ENCODE measurements at regions not wholly inside any gene's neighbourhood (a gene's known extent, or its start where the extent isn't known, plus 50 kb on each side); places are given as distances from the start of the nearest gene placed in this dataset.
"Not testable (repeated sequence)": the region's sequence is repeated elsewhere in the genome, so short reads cannot be mapped to it uniquely, and the experiment has no call there.

DNA sequence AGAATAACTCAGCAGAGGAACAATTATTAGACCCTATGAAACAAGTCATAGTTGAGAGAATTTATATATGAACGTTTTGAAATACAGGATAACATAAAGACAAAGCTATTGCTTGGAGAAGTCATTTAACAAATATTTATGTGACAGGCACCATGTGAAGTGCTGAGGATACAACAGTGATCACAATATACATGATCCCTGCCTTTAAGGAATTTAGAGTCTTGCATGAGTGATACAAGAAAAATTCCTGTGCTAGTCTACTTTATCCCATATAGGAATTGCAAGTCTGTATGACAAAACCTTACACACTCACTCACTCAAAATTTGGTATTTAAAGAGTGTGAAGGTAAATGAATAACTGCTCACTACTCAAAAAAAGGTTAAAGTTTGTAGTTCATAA is 94.5 kb upstream of the NOTCH2NLA start:
- H3K4me1 Mint-ChIP-seq; H3K27ac Mint-ChIP-seq; POLR2A ChIA-PET; DNase-seq; H3K36me3 Mint-ChIP-seq (ENCODE audit: low read depth); H3K4me3 Mint-ChIP-seq; H3K9me3 Mint-ChIP-seq; CTCF ChIA-PET; H3K27me3 Mint-ChIP-seq: not testable (repeated sequence)

DNA sequence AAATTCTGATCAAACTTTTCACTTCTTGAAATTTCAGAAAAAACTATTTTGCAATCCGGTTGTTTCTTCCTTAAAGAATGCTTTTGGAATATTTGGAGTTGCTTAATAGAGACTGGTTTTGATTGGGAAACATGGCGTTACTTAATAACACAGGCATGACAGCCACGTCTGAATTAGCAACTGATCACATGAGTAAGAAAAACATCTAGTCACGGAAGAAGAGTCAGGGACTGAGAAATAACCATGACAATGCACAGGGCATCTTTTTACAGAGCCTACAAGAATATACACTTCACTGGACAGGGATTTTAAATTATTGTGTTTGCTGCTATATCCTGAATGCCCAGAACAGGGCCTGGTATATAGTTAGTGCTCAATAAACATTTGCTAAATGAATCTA is 94.1 kb upstream of the NOTCH2NLA start:
- H3K9me3 Mint-ChIP-seq; CTCF ChIA-PET; POLR2A ChIA-PET; H3K36me3 Mint-ChIP-seq (ENCODE audit: low read depth); H3K27me3 Mint-ChIP-seq; H3K27ac Mint-ChIP-seq; H3K4me3 Mint-ChIP-seq; H3K4me1 Mint-ChIP-seq; DNase-seq: not testable (repeated sequence)

DNA sequence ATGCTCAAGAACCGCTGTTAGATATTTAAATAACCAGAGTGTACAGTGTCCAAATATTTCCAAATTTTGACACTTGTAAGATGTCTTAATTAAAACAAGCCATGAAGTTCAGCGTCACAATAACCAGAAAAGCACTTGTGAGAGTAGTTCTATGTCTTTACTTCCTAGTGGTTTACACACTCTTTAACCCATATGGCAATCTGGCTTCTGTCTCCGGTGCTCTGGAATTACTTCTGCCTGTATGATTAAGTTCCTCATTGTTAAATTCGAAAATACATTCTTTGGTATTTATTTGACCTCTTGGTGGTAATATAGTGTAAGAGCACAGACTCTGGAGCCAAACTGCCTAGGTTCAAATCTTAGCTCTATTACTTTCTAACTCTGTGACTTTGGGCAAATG is 89.9 kb upstream of the NOTCH2NLA start:
- CTCF ChIA-PET: not testable (repeated sequence)

DNA sequence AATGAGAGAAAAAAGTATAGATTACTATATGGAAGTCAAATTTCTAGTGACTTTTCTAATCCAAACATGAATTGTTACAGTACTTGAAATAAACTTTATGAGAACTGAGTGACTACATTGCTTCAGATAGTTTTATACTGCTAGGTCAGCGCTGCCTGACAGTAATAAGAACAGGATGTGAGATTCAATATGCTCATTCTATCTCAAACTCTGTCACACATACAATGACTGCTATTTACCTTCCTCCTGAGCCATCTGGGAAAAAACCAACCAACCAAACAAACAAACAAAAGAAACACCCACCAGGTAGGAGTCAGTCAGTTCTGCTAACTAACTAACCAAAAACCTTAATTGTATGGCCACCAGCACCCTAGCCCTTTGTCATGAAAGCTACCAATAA is 89.0 kb upstream of the NOTCH2NLA start:
- POLR2A ChIA-PET; H3K27me3 Mint-ChIP-seq; H3K4me3 Mint-ChIP-seq; CTCF ChIA-PET; DNase-seq; H3K27ac Mint-ChIP-seq; H3K9me3 Mint-ChIP-seq; H3K4me1 Mint-ChIP-seq; H3K36me3 Mint-ChIP-seq (ENCODE audit: low read depth): not testable (repeated sequence)

More for the DNA sequence above, 89.9 kb upstream of the NOTCH2NLA start:
- H3K4me3 Mint-ChIP-seq; H3K27me3 Mint-ChIP-seq; DNase-seq; H3K27ac Mint-ChIP-seq; H3K9me3 Mint-ChIP-seq; H3K4me1 Mint-ChIP-seq; POLR2A ChIA-PET; H3K36me3 Mint-ChIP-seq (ENCODE audit: low read depth): not testable (repeated sequence)

DNA sequence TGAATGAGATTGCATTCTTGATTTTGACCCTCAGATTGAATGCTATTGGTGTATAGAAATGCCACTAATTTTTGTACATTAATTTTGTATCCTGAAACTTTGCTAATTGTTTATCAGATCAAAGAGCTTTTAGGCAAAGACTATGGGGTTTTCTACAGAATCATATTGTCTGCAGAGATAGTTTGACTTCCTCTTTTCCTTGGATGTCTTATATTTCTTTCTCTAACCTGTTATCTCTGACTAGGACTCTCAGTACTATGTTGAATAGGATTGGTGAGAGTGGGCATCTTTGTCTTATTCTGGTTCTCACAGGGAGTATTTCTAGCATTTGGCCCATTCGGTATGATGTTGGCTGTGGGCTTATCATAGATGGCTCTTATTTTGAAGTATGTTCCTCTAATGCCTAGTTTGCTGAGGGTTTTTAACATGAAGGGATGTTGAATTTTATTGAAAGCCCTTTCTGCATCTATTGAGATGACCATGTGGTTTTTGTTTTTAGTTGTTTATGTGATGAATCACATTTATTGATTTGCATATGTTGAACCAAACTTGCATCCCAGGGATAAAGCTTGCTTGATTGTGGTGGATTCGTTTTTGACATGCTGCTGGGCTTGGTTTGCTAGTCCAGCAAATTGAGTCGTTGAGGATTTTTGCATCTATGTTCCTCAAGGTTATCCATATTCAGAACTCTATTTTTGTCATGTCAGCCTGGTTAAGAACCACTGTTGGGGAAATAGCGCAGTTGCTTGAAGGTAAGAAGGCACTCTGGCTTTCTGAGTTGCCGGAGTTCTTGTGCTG is 85.8 kb upstream of the NOTCH2NLA start:
- H3K4me1 Mint-ChIP-seq; POLR2A ChIA-PET; H3K27ac Mint-ChIP-seq; DNase-seq; H3K9me3 Mint-ChIP-seq; H3K4me3 Mint-ChIP-seq; CTCF ChIA-PET; H3K36me3 Mint-ChIP-seq (ENCODE audit: low read depth); H3K27me3 Mint-ChIP-seq: not testable (repeated sequence)

DNA sequence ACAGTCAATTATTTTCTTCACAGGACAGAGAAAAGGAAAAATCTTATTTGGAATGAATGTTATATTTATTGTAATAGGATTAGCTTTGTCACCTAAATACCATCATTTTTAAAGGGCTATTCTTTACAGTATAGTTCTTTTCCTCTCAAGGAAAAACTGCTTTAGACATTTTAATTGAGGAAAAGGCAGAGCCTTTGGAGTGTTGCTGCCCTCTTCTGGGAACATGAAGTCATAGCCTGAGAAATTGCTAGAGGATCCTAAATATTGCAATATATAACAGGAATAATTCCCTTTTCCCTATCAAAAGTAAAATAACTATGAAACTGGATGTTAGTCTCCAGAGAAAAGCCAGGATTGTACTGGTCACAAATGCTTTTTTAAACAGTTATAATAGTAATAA is 81.8 kb upstream of the NOTCH2NLA start:
- H3K36me3 Mint-ChIP-seq (ENCODE audit: low read depth); H3K4me3 Mint-ChIP-seq: not testable (repeated sequence)

DNA sequence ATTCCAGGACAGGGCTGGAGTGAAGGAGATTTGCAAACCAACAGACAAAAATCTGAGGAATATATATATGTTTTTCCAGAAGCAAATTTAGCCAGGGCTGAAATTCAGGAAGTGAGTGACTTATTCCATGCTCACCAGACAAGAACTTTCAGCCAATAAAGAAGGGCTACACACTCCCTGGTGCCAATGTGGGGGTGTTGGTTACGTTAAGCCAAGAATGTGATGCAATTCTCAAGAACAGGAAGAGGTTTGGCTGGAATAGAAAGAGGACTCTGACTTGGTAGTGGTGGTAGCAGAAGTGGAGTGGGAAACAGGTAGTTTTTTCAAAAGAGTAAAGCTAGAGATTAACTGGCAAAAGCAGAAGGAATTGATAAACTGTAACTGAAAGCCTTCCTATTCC is 80.6 kb upstream of the NOTCH2NLA start:
- CTCF ChIA-PET; POLR2A ChIA-PET; DNase-seq; H3K9me3 Mint-ChIP-seq; H3K27me3 Mint-ChIP-seq; H3K27ac Mint-ChIP-seq; H3K36me3 Mint-ChIP-seq (ENCODE audit: low read depth); H3K4me1 Mint-ChIP-seq; H3K4me3 Mint-ChIP-seq: not testable (repeated sequence)

More for the DNA sequence above, 81.8 kb upstream of the NOTCH2NLA start:
- CTCF ChIA-PET, H3K9me3 Mint-ChIP-seq, H3K27me3 Mint-ChIP-seq, H3K27ac Mint-ChIP-seq, H3K4me1 Mint-ChIP-seq, POLR2A ChIA-PET, DNase-seq: not testable (repeated sequence)

DNA sequence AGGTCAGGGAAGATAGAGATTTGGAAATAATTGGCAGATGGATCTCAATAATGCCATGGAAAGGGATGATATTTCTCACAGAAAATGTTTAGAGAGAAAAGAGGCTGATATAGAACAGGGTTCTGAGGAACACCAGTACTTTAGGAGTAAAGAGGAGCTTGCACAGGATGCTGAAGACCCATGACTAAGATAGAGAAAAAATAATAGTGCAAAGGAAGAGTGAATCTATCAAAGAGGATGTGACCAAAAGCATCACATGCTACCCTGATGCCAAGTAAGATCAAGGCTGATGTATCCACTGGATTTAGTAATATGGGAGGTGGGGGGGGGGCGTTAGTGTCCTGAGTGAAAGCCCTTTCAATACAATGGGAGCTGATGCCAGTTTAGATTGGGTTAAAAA is 80.1 kb upstream of the NOTCH2NLA start:
- DNase-seq; H3K9me3 Mint-ChIP-seq; H3K27ac Mint-ChIP-seq; H3K36me3 Mint-ChIP-seq (ENCODE audit: low read depth); CTCF ChIA-PET; H3K27me3 Mint-ChIP-seq; POLR2A ChIA-PET; H3K4me3 Mint-ChIP-seq; H3K4me1 Mint-ChIP-seq: not testable (repeated sequence)

DNA sequence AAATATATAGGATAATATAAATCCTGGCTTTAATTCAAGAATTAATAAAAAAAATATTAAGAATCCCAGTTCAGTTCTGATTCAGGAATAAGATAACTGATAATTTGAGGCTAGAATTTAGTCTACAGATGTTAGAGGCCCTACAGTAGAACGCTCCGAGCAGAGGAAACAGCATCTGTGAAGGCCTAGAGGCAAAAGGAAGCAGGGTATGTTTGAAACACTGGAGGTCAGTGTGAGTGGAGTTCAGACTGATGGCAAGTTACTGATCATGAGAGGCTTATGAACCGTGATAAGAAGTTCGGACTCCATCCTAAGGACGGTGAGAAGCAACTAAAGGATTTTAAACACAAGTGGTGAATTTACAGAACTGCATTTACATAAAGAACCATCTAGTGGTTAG is 79.3 kb upstream of the NOTCH2NLA start:
- POLR2A ChIA-PET; CTCF ChIA-PET; H3K36me3 Mint-ChIP-seq (ENCODE audit: low read depth); H3K27me3 Mint-ChIP-seq; H3K27ac Mint-ChIP-seq; H3K4me3 Mint-ChIP-seq; DNase-seq; H3K9me3 Mint-ChIP-seq; H3K4me1 Mint-ChIP-seq: not testable (repeated sequence)

DNA sequence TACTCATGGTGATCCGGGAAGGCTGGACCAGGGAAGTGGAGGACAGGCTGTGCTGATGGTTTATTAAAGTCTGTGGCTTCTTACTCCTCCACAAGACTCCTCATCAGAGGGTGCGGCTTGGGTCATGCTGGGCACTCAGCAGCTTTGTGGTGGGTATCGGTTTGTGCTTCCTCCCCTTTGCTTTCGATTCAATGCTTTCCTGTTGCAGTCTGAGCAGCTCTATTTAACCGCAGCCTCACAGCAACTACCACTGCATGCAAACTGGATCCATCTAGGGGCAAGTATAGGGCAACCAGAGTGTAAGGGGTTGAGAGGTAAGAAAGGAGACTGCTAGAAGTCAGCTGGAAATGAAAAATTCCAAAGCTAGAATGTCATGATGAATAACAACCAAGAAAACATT is 78.8 kb upstream of the NOTCH2NLA start:
- DNase-seq; CTCF ChIA-PET; H3K4me1 Mint-ChIP-seq; H3K4me3 Mint-ChIP-seq; H3K9me3 Mint-ChIP-seq; POLR2A ChIA-PET; H3K27ac Mint-ChIP-seq; H3K27me3 Mint-ChIP-seq; H3K36me3 Mint-ChIP-seq (ENCODE audit: low read depth): not testable (repeated sequence)

DNA sequence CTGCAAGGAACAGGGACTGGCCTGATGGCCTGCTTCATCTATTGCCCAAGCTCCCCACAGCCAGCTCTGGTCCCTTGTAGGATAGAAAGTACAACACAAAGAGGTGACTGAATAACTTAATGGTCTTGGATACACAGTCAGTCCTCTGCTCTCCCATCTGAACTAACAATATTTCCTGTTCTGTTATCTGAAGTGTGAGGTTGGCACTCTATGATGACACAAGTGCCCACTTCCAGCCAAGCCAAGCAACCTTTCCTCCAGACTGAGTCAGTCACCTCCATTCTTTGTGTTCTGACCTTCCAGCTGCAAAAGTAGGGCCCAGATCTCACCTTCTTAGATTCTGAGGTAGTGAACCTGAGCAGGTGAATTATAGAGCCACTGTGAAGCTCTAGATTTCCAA is 77.8 kb upstream of the NOTCH2NLA start:
- H3K4me3 Mint-ChIP-seq; DNase-seq; H3K4me1 Mint-ChIP-seq; H3K9me3 Mint-ChIP-seq; H3K36me3 Mint-ChIP-seq (ENCODE audit: low read depth); H3K27ac Mint-ChIP-seq; CTCF ChIA-PET; POLR2A ChIA-PET; H3K27me3 Mint-ChIP-seq: not testable (repeated sequence)

DNA sequence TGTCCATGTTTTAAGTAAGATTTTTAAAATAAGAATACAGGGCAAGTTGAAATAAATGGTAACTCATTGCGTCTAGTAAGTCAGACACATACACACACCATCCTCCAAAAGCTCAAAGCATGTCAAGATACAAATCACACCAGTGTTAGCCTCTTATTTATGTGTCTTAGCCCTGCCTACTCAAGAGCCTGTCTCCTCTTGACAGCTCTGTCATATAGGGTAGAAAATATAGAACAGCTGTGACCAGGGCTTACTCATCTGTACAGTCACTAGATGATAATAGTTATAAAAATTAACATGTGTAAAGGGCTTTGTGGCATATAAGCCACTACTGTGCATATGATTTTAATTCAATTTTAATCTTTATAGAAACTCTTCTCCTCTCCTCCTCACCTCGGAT is 76.6 kb upstream of the NOTCH2NLA start:
- POLR2A ChIA-PET; CTCF ChIA-PET; H3K36me3 Mint-ChIP-seq (ENCODE audit: low read depth): not testable (repeated sequence)

DNA sequence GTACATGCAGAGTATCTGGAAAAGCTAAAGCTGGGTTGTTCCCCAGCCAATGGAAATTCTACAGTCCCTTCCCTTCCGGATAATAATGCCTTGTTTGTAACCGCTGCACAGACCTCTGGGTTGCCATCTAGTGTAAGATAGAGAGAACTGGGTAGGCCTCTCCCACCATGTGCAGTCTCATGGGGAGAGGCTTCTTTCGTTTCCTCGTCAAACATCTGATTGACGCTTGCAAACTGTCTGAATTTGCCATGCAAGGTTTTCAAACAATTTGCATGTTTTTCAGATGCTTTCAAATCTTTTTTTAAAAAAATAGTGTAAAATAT is 69.7 kb upstream of the NOTCH2NLA start:
- DNase-seq; H3K9me3 Mint-ChIP-seq; H3K4me1 Mint-ChIP-seq; CTCF ChIA-PET; H3K4me3 Mint-ChIP-seq; H3K36me3 Mint-ChIP-seq (ENCODE audit: low read depth); POLR2A ChIA-PET; H3K27ac Mint-ChIP-seq; H3K27me3 Mint-ChIP-seq: not testable (repeated sequence)

More for the DNA sequence above, 76.6 kb upstream of the NOTCH2NLA start:
- H3K27me3 Mint-ChIP-seq, H3K9me3 Mint-ChIP-seq, H3K4me3 Mint-ChIP-seq, H3K27ac Mint-ChIP-seq, DNase-seq, H3K4me1 Mint-ChIP-seq: not testable (repeated sequence)

DNA sequence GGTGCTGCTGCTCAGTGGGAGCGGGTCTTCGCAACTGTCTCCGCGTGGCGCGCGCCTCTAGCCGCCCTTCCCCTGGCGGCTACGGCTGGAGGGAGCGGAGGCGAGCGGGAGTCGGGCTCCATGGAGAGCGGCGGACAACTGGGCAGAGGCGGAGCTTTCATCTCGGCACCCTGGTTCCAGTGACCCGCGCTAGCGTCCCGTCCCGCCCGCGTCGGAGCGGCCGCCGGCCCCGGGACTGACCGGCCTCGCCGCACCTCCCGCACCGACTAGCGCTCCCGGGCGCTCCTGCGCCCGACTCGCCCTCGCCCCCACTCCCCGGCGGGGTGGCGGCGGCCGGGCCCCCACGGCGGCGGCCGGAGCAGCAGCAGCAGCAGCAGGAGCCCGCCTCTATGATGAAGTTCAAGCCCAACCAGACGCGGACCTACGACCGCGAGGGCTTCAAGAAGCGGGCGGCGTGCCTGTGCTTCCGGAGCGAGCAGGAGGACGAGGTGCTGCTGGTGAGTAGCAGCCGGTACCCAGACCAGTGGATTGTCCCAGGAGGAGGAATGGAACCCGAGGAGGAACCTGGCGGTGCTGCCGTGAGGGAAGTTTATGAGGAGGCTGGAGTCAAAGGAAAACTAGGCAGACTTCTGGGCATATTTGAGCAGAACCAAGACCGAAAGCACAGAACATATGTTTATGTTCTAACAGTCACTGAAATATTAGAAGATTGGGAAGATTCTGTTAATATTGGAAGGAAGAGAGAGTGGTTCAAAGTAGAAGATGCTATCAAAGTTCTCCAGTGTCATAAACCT is 69.2 kb upstream of the NOTCH2NLA start:
- H3K4me3 Mint-ChIP-seq; H3K27ac Mint-ChIP-seq; H3K27me3 Mint-ChIP-seq; CTCF ChIA-PET; H3K4me1 Mint-ChIP-seq; H3K36me3 Mint-ChIP-seq (ENCODE audit: low read depth); DNase-seq; POLR2A ChIA-PET; H3K9me3 Mint-ChIP-seq: not testable (repeated sequence)
